SIG-M5 treated with dmso at 0.1 percent for 504 hours (cell line): ENCODE measurements at regions not wholly inside any gene's neighbourhood (a gene's known extent, or its start where the extent isn't known, plus 50 kb on each side); places are given as distances from the start of the nearest gene placed in this dataset.
"Not testable (repeated sequence)": the region's sequence is repeated elsewhere in the genome, so short reads cannot be mapped to it uniquely, and the experiment has no call there.

Experiments used
- DNase-seq: peaks from one replicate; lab custom pipeline; 2025; ENCODE audit not compliant: unreplicated experiment; lab: John Stamatoyannopoulos, UW

GRCh38 chr11:38746516-38746915, 2148.5 kb upstream of the RAG2 start:
- not testable (repeated sequence) for DNase-seq

GRCh38 chr11:38723361-38723760, 2125.3 kb upstream of the RAG2 start:
- DNase-seq = no peak

- DNase-seq = no peak
Measured at GRCh38 chr11:38721586-38722315, 2123.7 kb upstream of the RAG2 start.

GRCh38 chr11:38718659-38719058, 2120.6 kb upstream of the RAG2 start:
- DNase-seq = no peak

GRCh38 chr11:38718049-38718448, 2120.0 kb upstream of the RAG2 start:
- no peak for DNase-seq

GRCh38 chr11:38711110-38711509, 2113.1 kb upstream of the RAG2 start:
- DNase-seq = no peak

- no peak for DNase-seq
Measured at GRCh38 chr11:38710262-38710661, 2112.2 kb upstream of the RAG2 start.

GRCh38 chr11:38700111-38700510, 2102.1 kb upstream of the RAG2 start:
- no peak for DNase-seq

- DNase-seq = no peak
Measured at GRCh38 chr11:38693306-38693705, 2095.3 kb upstream of the RAG2 start.

- not testable (repeated sequence) for DNase-seq
Measured at GRCh38 chr11:38690211-38690610, 2092.2 kb upstream of the RAG2 start.

GRCh38 chr11:38687008-38687407, 2089.0 kb upstream of the RAG2 start:
- DNase-seq = no peak

GRCh38 chr11:38683484-38683883, 2085.4 kb upstream of the RAG2 start:
- DNase-seq = no peak

GRCh38 chr11:38680746-38681145, 2082.7 kb upstream of the RAG2 start:
- DNase-seq = no peak

GRCh38 chr11:38680166-38680565, 2082.1 kb upstream of the RAG2 start:
- DNase-seq = no peak

GRCh38 chr11:38672445-38672844, 2074.4 kb upstream of the RAG2 start:
- DNase-seq = no peak

GRCh38 chr11:38667359-38667758, 2069.3 kb upstream of the RAG2 start:
- DNase-seq = no peak

- DNase-seq = no peak
Measured at GRCh38 chr11:38648604-38649003, 2050.6 kb upstream of the RAG2 start.

GRCh38 chr11:38646382-38646781, 2048.3 kb upstream of the RAG2 start:
- DNase-seq = no peak

GRCh38 chr11:38640854-38641253, 2042.8 kb upstream of the RAG2 start:
- no peak for DNase-seq

- no peak for DNase-seq
Measured at GRCh38 chr11:38612701-38613100, 2014.7 kb upstream of the RAG2 start.

- not testable (repeated sequence) for DNase-seq
Measured at GRCh38 chr11:38601371-38601770, 2003.3 kb upstream of the RAG2 start.

GRCh38 chr11:38598418-38598817, 2000.4 kb upstream of the RAG2 start:
- no peak for DNase-seq

GRCh38 chr11:38595359-38596016, 1997.5 kb upstream of the RAG2 start:
- not testable (repeated sequence) for DNase-seq
